Activated naive CD8-positive, alpha-beta T cell treated with anti-CD3 and anti-CD28 coated beads, Interleukin-2, amount 50 U/mL, for 24 hours (primary cell): ENCODE measurements at regions not wholly inside any gene's neighbourhood (a gene's known extent, or its start where the extent isn't known, plus 50 kb on each side); places are given as distances from the start of the nearest gene placed in this dataset.

Experiments used
- ATAC-seq: fragments of 150-1000 bp; cut with Tn5 transposase; one replicate; pipeline ENCODE4 v1.10.0; 2021
- DNase-seq: peaks from one replicate; pipeline ENCODE4 v3.0.0; 2021
- H3K27ac Mint-ChIP-seq: one replicate; pipeline ENCODE4 v1.8.0; 2021; ENCODE audit warnings: mild to moderate bottlenecking, mixed read lengths
- H3K27me3 Mint-ChIP-seq: one replicate; pipeline ENCODE4 v1.8.0; 2021; ENCODE audit warnings: mixed read lengths
- H3K36me3 Mint-ChIP-seq: one replicate; pipeline ENCODE4 v1.8.0; 2021; ENCODE audit warnings: low read depth, mixed read lengths
- H3K4me1 Mint-ChIP-seq: one replicate; pipeline ENCODE4 v1.8.0; 2021; ENCODE audit warnings: mixed read lengths
- H3K4me3 Mint-ChIP-seq: one replicate; pipeline ENCODE4 v1.8.0; 2021; ENCODE audit warnings: mild to moderate bottlenecking, moderate library complexity, mixed read lengths
- H3K9me3 Mint-ChIP-seq: one replicate; pipeline ENCODE4 v1.8.0; 2021; ENCODE audit warnings: mixed read lengths

DNA sequence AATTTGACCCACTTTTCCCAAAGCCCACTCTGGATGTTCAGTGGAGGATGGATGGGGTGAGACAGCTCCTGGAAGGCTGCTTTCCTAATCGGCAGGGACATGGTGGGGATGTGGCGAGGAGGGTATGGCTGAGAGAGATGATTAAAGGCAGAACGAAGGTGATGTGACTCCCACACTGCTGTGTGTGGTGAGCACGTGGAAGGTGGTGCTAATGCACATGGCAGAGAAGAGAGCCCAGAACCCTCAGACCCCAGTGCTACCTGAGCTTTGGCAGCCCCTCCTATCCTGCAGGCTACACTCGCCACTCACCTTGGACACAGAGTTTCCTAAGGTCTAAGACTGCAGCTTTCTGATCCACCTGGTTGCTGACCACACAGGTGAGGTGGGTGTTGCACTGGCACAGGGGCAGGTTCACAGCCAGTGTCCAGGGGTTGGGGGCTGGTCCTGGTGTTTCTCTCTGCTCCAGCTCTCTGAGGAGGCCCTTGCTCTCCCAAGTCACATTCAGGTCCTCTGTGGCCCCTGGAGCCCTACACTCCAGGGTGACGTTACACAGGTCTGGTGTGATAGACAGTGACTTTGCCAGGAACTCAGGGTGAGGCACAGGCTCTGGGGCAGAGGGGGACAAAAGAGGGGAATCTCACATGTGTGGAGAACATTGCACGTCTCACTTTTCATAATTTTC lies 151.4 kb upstream of the ETV3 start:
- Mint-ChIP-seq H3K4me1 (no peaks in the 10 kb centered on the region), H3K27ac (no peak overlapping the region), H3K9me3 (no peaks in the 10 kb centered on the region), H3K4me3 (no peak overlapping the region), H3K36me3 (no peaks in the 10 kb centered on the region), H3K27me3 (peaks cover 8% of the 10 kb centered on the region)
- no peak for DNase-seq
- no peak for ATAC-seq

DNA sequence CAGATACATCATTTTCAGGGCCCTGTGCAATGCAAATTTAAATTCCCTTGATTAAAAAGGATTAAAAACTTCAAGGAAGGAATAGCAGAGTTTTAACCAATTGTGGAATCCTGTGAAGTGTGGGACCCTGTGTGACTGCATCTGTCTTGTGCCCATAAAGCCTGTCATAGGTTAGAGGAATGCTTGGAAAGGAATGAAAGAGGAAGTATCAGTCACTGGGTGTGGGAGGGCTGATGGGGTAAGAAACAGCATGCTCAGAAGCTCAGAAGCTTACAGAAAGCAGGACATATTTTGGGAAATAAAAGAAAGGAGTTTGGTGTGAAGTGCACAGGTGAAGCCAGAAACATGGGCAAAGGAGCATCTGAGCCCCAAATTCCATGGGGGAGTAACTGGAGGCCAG lies 150.8 kb upstream of the ETV3 start:
- no peak overlapping the region for H3K27ac Mint-ChIP-seq
- H3K9me3 Mint-ChIP-seq: no peaks in the 10 kb centered on the region
- no peak overlapping the region for H3K4me3 Mint-ChIP-seq
- no peaks in the 10 kb centered on the region for H3K36me3 Mint-ChIP-seq
- ATAC-seq (no peak), DNase-seq (no peak)
- peaks cover 8% of the 10 kb centered on the region for H3K27me3 Mint-ChIP-seq
- no peaks in the 10 kb centered on the region for H3K4me1 Mint-ChIP-seq

DNA sequence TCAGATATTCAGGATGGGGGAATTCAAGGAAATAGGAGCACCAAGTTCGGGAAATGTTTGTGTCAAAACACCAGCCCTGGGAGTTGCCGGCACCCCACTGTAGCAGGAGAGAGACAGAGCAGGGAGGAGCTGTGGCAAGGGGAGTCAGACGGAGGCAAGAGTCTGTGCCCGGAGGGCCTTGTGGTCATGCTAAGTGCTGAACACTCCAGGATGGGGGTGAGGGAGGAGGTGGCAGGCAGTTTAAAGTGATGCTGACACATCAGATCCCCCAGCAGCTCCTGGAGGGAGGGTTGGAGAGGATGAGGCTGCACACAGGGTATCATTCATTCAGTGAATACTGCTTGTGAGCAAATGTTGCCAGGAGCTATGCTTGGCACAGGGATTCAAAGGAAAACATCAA lies 150.3 kb upstream of the ETV3 start:
- Mint-ChIP-seq H3K27ac (no peak overlapping the region), H3K36me3 (no peaks in the 10 kb centered on the region), H3K4me1 (no peaks in the 10 kb centered on the region), H3K4me3 (no peak overlapping the region), H3K9me3 (no peaks in the 10 kb centered on the region), H3K27me3 (peaks cover 10% of the 10 kb centered on the region)
- DNase-seq: no peak
- no peak for ATAC-seq

DNA sequence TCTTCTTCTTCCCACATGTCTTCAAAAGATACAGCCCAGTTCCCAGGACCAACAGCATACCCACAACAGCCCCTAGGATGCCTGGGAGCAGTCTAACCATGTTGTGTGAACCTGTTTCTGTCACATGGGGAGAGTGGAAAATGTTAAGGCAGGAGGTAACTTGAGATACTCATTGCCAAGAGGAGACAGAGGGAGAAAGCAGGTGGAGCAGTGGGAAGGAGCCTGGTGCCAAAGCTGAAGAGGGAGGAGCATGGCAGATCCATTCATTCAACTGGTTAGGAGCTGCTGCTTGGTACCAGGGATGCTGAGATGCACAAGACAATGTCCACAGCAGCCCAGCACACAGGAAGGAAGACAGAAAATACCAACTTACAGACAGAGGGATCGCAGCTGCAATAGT lies 149.8 kb upstream of the ETV3 start:
- H3K27me3 Mint-ChIP-seq: peaks cover 13% of the 10 kb centered on the region
- ATAC-seq: no peak
- H3K36me3 Mint-ChIP-seq: no peaks in the 10 kb centered on the region
- DNase-seq: no peak
- no peak overlapping the region for H3K27ac Mint-ChIP-seq
- no peaks in the 10 kb centered on the region for H3K4me1 Mint-ChIP-seq
- H3K4me3 Mint-ChIP-seq: no peak overlapping the region
- no peaks in the 10 kb centered on the region for H3K9me3 Mint-ChIP-seq

DNA sequence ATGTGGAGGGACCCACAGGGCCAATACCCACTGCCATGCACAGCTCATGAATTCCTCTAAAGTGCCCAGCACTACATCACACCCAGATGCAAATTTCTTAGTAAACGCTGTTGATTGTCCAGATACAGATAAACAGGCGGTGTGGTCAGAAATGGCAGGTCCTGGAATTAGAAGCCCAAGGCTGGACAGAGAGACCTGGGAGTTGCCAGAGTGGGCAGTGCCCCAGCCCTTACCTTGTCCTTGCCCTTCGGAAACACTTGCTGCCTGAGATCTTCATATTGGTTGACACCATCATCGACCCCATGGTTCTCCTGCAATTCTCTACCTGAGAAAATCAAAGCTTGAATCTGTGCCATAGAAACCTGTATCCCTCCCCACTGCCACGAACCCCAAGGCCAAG lies 149.3 kb upstream of the ETV3 start:
- no peak overlapping the region for H3K27ac Mint-ChIP-seq
- no peak for ATAC-seq
- DNase-seq: no peak
- H3K27me3 Mint-ChIP-seq: peaks cover 19% of the 10 kb centered on the region
- no peaks in the 10 kb centered on the region for H3K4me1 Mint-ChIP-seq
- no peaks in the 10 kb centered on the region for H3K36me3 Mint-ChIP-seq
- H3K4me3 Mint-ChIP-seq: no peak overlapping the region
- H3K9me3 Mint-ChIP-seq: no peaks in the 10 kb centered on the region

DNA sequence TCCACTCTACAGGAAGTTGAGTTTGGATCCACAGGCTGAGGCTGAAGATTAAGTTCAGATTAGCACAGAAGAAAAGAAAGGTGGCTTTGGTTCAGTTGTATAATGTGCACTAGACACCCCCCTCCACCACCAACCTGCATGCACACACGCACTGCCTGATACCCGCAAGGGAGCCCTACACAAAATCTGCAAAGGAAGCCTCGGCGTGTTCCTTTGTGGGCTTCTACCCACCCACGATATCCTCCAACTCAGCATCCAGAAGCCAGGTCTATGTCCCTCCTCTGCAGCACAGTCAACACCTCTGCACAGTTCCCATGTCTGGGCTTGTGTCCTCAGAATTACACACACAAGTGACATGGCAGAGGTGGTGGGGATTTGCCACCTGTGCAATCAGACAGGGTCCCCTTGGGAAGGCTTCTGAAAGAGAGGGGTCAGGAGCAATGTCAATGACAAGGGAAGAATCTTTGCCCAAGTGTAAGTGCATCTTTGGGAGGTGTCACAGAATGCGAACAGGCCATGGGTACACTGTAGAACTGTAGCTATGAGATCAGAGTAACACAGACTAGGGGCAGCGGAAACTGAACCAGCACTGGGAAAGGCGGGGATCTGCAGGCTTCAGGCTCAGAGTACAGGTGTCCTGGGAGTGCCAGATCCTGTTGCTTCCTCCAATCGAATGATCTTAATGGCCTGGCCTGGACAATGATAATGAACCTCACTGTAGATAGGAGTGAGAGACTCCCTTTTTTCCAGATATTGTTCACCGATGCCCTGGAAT lies 148.6 kb upstream of the ETV3 start:
- Mint-ChIP-seq H3K36me3 (no peaks in the 10 kb centered on the region), H3K9me3 (no peaks in the 10 kb centered on the region), H3K27me3 (peaks cover 24% of the 10 kb centered on the region), H3K4me1 (no peaks in the 10 kb centered on the region), H3K4me3 (no peak overlapping the region), H3K27ac (no peak overlapping the region)
- DNase-seq: no peak
- ATAC-seq: no peak

DNA sequence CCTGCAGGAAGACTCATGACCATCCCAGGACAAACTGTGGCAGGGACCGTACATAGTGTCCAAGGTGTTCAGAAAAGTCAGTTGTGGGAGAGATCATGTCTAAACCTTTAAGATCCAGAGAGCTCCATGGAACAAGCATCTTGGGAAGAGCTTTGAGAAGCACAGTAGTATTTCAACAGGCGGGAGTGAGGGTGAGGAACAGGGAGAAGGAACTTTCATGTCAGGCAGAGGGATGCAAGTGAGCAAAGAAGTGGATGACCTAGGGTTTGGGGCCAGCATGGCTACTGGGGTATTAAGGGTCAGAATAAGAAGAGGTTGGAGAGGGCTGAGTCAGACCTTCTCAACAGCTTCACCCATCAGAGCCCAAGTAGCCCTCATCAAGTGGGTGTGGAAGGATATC lies 147.9 kb upstream of the ETV3 start:
- peaks cover 31% of the 10 kb centered on the region for H3K27me3 Mint-ChIP-seq
- no peak overlapping the region for H3K4me3 Mint-ChIP-seq
- ATAC-seq (no peak), DNase-seq (no peak)
- H3K4me1 Mint-ChIP-seq: no peaks in the 10 kb centered on the region
- no peaks in the 10 kb centered on the region for H3K36me3 Mint-ChIP-seq
- no peaks in the 10 kb centered on the region for H3K9me3 Mint-ChIP-seq
- no peak overlapping the region for H3K27ac Mint-ChIP-seq

DNA sequence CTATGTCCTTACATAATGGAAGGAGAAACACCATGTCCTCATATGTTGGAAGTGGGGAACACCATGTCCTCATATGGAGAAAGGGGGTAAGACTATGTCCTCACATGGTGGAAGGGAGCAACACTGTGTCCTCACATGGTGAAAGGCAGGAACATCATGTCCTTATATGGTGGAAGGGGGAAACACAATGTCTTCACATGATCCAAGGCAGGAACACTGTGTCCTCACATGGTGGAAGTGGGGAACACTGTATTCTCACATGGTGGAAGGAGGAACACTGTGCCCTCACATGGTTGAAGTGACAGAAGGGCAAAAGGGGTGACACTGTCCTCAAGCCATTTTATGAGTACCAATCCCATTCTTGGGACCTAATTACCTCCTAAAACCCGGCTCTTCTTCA lies 146.3 kb upstream of the ETV3 start:
- Mint-ChIP-seq H3K36me3 (no peaks in the 10 kb centered on the region), H3K27ac (no peak overlapping the region)

DNA sequence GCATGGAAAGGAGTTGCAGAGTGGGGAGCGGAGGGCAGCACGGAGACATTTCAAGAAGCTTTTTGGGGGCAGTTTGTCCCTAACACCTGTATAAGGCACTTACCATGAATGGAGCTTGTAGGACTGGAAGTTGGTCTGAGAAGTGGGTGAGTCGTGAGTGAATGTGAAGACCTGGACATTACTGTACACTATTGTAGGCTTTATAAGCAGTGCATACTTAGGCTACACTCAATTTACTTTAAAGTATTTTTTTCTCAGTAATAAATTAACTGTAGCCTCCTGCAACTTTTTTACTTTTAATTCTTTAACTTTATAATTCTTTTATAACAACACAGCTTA lies 141.6 kb upstream of the ETV3 start:
- DNase-seq (no peak), ATAC-seq (no peak)
- H3K9me3 Mint-ChIP-seq: no peaks in the 10 kb centered on the region
- H3K27me3 Mint-ChIP-seq: peaks cover 36% of the 10 kb centered on the region
- no peaks in the 10 kb centered on the region for H3K36me3 Mint-ChIP-seq
- no peak overlapping the region for H3K27ac Mint-ChIP-seq
- no peaks in the 10 kb centered on the region for H3K4me1 Mint-ChIP-seq
- H3K4me3 Mint-ChIP-seq: no peak overlapping the region

More for the DNA sequence above, 146.3 kb upstream of the ETV3 start:
- ATAC-seq (no peak), DNase-seq (no peak)
- H3K4me1 Mint-ChIP-seq: no peaks in the 10 kb centered on the region
- H3K9me3 Mint-ChIP-seq: no peaks in the 10 kb centered on the region
- peaks cover 38% of the 10 kb centered on the region for H3K27me3 Mint-ChIP-seq
- no peak overlapping the region for H3K4me3 Mint-ChIP-seq

DNA sequence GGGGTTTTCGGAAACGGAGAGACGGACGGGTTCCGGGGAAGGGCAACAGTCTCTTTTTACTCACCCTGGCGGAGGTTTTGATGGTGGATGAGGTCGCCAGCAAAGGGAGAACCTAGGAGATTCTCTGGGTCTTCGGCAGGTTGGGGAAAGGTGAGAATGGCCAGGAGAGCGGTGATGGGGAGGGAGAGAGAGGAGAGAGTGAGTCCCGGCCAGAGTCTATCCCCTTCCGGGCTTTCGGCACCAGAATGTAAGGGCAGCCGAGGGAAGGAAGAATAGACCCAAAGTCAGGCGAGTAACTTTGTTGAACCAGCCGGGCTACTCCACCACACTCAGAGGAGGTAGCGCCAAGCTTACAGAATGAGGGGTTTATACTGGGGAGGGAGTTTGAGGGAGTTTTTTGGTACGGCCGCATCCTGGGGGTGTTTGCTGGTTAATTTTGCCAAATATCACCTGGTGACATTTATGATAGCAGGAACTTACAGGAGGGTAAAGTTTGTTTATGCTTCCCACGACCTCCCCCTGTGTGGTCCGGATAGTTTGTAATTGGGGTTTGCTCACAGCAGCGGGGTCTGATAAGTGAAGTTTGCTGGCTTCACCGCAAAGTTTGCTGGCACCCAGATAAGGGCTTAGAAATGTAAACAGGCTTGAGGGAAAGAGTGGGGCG lies 141.1 kb upstream of the ETV3 start:
- no peaks in the 10 kb centered on the region for H3K36me3 Mint-ChIP-seq
- no peak overlapping the region for H3K27ac Mint-ChIP-seq
- DNase-seq (no peak), ATAC-seq (no peak)
- no peak overlapping the region for H3K4me3 Mint-ChIP-seq
- H3K4me1 Mint-ChIP-seq: no peaks in the 10 kb centered on the region
- no peaks in the 10 kb centered on the region for H3K9me3 Mint-ChIP-seq
- peaks cover 36% of the 10 kb centered on the region for H3K27me3 Mint-ChIP-seq

DNA sequence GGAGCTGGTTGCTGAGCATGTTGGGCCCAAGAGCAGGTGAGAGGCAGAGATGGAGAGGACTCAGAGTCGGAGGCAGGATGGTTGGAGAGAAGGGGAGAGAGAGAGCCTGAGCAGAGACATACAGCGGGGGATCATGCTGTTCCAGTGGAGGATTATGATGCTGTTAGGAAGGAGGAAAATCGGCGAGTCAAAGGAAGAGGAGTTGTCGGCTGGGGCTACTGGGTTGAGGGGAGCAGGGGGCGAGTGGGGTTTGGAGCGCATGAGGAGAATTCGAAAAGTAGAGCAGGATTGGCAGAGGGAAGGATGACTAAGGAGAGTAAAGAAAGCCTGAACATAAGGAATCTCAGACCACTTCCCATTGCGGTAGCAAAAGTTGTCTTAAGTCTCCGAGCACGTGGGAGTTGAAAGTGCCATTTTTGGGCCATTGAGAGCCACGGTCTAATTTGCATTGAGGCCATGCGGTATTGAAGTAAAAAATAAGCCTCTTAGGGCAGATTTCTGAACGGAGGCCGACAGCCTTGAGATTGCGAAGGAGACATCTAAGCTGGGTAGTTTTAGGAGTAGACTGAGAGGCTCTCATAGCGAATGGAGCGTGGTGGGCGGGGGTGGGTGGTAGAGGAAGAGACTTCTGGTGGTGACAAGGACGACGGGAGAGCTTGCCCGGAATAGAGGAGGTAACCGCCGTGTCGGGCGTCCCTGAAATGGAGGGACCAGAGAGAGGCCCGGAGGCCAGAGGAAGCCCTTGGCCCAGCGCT lies 140.4 kb upstream of the ETV3 start:
- ATAC-seq (no peak), DNase-seq (no peak)
- Mint-ChIP-seq H3K4me1 (no peaks in the 10 kb centered on the region), H3K27ac (no peak overlapping the region), H3K36me3 (no peaks in the 10 kb centered on the region), H3K4me3 (no peak overlapping the region), H3K27me3 (peaks cover 35% of the 10 kb centered on the region), H3K9me3 (no peaks in the 10 kb centered on the region)

DNA sequence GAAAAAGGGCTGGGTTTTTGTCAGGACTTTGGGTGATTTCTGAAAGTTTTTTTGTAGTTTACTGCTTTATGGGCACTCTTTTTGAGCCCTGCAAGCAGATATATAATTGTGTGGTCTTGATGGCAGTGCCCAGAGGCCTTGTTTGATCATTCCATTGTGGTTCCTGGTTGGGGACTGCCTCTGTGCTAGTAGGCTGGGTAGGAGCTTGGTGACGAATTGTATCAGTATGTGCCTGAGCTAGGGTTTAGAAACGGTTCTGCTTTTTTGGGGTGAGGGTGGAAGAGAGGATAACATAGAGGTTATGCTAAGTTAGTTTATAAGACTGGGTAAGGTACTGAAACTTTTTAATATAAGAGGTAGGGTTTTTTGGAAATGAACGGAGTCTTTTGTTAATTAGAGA lies 139.7 kb upstream of the ETV3 start:
- H3K4me3 Mint-ChIP-seq: no peak overlapping the region
- peaks cover 30% of the 10 kb centered on the region for H3K27me3 Mint-ChIP-seq
- DNase-seq (no peak), ATAC-seq (no peak)
- H3K9me3 Mint-ChIP-seq: no peaks in the 10 kb centered on the region
- no peaks in the 10 kb centered on the region for H3K4me1 Mint-ChIP-seq
- no peak overlapping the region for H3K27ac Mint-ChIP-seq
- no peaks in the 10 kb centered on the region for H3K36me3 Mint-ChIP-seq

DNA sequence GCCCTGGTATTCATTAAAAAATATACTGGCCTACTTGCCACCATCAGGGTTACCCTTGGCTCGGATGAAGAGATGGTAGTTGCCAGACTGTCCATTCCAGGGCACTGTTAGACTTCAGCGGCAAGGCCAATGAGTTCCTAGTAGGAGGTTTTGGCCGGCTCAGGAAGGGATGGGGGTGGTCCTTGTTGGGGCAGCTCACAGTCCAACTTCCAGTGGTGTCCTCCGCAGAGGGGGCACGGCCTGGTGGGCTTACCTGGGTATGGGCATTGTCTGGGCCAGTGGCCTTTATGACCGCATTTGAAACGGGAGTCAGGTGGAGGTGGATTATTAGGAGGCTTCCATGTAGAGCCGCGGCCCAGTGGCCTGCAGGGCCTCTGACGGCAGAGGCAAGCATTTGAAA lies 139.1 kb upstream of the ETV3 start:
- H3K9me3 Mint-ChIP-seq: no peaks in the 10 kb centered on the region
- H3K36me3 Mint-ChIP-seq: no peaks in the 10 kb centered on the region
- ATAC-seq (no peak), DNase-seq (no peak)
- no peak overlapping the region for H3K4me3 Mint-ChIP-seq
- peaks cover 24% of the 10 kb centered on the region for H3K27me3 Mint-ChIP-seq
- H3K27ac Mint-ChIP-seq: no peak overlapping the region
- H3K4me1 Mint-ChIP-seq: no peaks in the 10 kb centered on the region

DNA sequence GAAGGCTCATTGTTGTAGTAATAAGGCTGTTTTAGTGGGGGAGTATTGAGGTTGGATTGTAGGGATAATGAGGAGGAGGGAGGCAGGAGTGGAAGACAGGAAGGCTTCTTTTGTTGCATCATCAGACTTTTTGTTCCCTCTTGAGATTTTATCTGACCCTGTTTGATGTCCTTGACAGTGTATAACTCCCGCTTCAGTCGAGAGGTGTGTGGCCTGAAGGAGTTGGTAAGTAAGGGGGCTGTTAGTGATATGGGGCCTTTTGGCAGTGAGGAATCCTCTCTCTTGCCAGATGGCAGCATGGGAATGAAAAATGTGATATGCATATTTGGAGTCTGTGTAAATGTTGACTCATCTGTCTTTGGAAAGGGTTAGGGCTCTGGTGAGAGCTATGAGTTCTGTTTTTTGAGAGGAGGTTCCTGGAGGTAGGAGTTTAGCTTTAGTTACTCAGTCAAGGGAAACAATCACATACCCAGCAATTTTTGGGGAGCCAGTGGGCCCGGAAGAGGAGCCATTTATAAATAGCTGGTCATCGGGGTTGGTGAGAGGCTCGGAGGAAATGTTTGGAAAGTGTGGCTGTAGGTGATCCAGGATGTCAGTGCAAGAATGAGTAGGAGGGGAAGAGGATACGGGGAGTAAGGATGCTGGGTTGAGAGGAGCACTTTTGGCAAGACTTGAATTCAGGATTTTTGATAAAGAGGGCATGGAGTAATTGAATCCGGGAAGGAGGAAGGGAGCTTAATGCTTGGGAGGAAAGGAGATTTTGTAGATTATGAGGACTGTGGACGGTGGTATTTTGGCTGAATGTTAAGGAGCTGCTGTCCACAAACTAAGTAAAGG lies 136.7 kb upstream of the ETV3 start:
- ATAC-seq (no peak), DNase-seq (no peak)
- Mint-ChIP-seq H3K36me3 (no peaks in the 10 kb centered on the region), H3K27me3 (peaks cover 14% of the 10 kb centered on the region), H3K4me1 (no peaks in the 10 kb centered on the region), H3K27ac (no peak overlapping the region), H3K4me3 (no peak overlapping the region), H3K9me3 (no peaks in the 10 kb centered on the region)
